HEK293T (cell line): ENCODE measurements at regions not wholly inside any gene's neighbourhood (a gene's known extent, or its start where the extent isn't known, plus 50 kb on each side); places are given as distances from the start of the nearest gene placed in this dataset.

Experiments used
- CTCF ChIA-PET: fragments of 350-600 bp; formaldehyde crosslinking; extraction: SDS; loops from one replicate; lab custom pipeline; 2021; ENCODE audit warnings: antibody characterized with exemption, inconsistent platforms; lab: Yijun Ruan, JAX
- POLR2A ChIA-PET: fragments of 350-600 bp; formaldehyde crosslinking; extraction: SDS; loops from one replicate; lab custom pipeline; 2020; ENCODE audit warnings: antibody characterized with exemption, inconsistent platforms; lab: Yijun Ruan, JAX
- DNase-seq: peaks from one replicate; pipeline ENCODE4 v3.0.0; 2012; ENCODE audit warnings: mixed read lengths; ENCODE audit errors: extremely low spot score
- ARNT ChIP-seq: fragments of 450-650 bp; IDR thresholded peaks from 2 replicates; pipeline ENCODE4 v1.6.1; 2017; ENCODE audit warnings: mild to moderate bottlenecking
- BHLHE40 ChIP-seq: fragments of 450-650 bp; IDR thresholded peaks from 2 replicates; pipeline ENCODE4 v1.6.1; 2016; ENCODE audit warnings: mild to moderate bottlenecking, moderate library complexity, borderline replicate concordance
- CTBP1 ChIP-seq: fragments of 450-650 bp; IDR thresholded peaks from 2 replicates; pipeline ENCODE4 v1.6.1; 2016; ENCODE audit warnings: borderline replicate concordance
- ELF4 ChIP-seq: fragments of 450-650 bp; IDR thresholded peaks from 2 replicates; pipeline ENCODE4 v1.6.1; 2017; ENCODE audit warnings: antibody characterized with exemption
- FOXA1 ChIP-seq: fragments of 450-650 bp; IDR thresholded peaks from 2 replicates; pipeline ENCODE4 v1.6.1; 2016; ENCODE audit warnings: mild to moderate bottlenecking
- FOXK2 ChIP-seq: fragments of 450-650 bp; IDR thresholded peaks from 2 replicates; pipeline ENCODE4 v1.6.1; 2016; ENCODE audit warnings: mild to moderate bottlenecking
- FOXM1 ChIP-seq: fragments of 450-650 bp; IDR thresholded peaks from 2 replicates; pipeline ENCODE4 v1.6.1; 2017; ENCODE audit warnings: mild to moderate bottlenecking, borderline replicate concordance
- HDGF ChIP-seq: fragments of 450-650 bp; IDR thresholded peaks from 2 replicates; pipeline ENCODE4 v1.6.1; 2017; ENCODE audit warnings: antibody characterized with exemption, borderline replicate concordance
- L3MBTL2 ChIP-seq: fragments of 450-650 bp; conservative IDR thresholded peaks from 2 replicates; pipeline ENCODE4 v1.6.1; 2016; ENCODE audit warnings: mild to moderate bottlenecking
- LEF1 ChIP-seq: fragments of 450-650 bp; IDR thresholded peaks from 2 replicates; pipeline ENCODE4 v1.6.1; 2017; ENCODE audit warnings: mild to moderate bottlenecking, borderline replicate concordance
- NFRKB ChIP-seq: fragments of 450-650 bp; IDR thresholded peaks from 2 replicates; pipeline ENCODE4 v1.6.1; 2016; ENCODE audit warnings: mild to moderate bottlenecking, moderate library complexity
- SP1 ChIP-seq: fragments of 450-650 bp; IDR thresholded peaks from 2 replicates; pipeline ENCODE4 v1.6.1; 2017
- SUZ12 ChIP-seq: fragments of 450-650 bp; IDR thresholded peaks from 2 replicates; pipeline ENCODE4 v1.6.1; 2016; ENCODE audit warnings: mild to moderate bottlenecking
- TARDBP ChIP-seq: fragments of 450-650 bp; IDR thresholded peaks from 2 replicates; pipeline ENCODE4 v1.6.1; 2016
- ZNF384 ChIP-seq: fragments of 450-650 bp; IDR thresholded peaks from 2 replicates; pipeline ENCODE4 v1.6.1; 2016
- TF ChIP-seq, protein P1 (sequence below): fragments of 450-650 bp; IDR thresholded peaks from 2 replicates; pipeline ENCODE4 v1.6.1; 2016

DNA sequence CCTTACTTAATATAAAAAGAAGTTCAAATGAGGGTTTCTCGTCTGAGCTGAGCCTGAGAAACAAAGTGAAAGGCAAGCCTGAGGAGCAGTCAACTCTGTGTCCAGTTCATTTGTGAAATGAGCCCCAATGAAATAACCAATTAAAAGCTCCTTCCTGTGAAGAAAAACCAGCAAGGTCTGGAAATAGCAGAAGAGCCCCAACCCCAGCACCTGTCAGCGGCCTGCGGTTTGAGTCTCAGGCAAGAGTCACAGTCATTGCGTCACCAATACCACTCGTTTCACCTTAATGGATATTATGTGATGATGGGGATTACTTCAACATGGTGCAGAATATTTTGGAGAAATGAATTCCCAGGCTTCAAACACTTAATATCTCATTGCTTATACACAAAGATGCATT, 211.3 kb upstream of the DPP6 start:
- POLR2A ChIA-PET: no interaction called here
- CTCF ChIA-PET: no interaction called here
- no peak for DNase-seq
- no peak for TF ChIP-seq L3MBTL2
- TF ChIP-seq FOXA1: no peak
- TF ChIP-seq ARNT: no peak
- TF ChIP-seq LEF1: no peak
- no peak for TF ChIP-seq SUZ12
- TF ChIP-seq FOXK2: no peak
- no peak for TF ChIP-seq HDGF
- no peak for TF ChIP-seq NFRKB
- no peak for TF ChIP-seq CTBP1
- no peak for TF ChIP-seq TARDBP

- POLR2A ChIA-PET: no interaction called here
Measured at GRCh38 chr7:153847828-153848227, 204.4 kb upstream of the DPP6 start.

GRCh38 chr7:153852261-153852660, 199.9 kb upstream of the DPP6 start:
- DNase-seq: no peak
- ChIA-PET POLR2A (no interaction called here), CTCF (no interaction called here)
- TF ChIP-seq, protein P1, sequence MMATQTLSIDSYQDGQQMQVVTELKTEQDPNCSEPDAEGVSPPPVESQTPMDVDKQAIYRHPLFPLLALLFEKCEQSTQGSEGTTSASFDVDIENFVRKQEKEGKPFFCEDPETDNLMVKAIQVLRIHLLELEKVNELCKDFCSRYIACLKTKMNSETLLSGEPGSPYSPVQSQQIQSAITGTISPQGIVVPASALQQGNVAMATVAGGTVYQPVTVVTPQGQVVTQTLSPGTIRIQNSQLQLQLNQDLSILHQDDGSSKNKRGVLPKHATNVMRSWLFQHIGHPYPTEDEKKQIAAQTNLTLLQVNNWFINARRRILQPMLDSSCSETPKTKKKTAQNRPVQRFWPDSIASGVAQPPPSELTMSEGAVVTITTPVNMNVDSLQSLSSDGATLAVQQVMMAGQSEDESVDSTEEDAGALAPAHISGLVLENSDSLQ: no peak
- no peak for TF ChIP-seq BHLHE40
- TF ChIP-seq FOXM1: no peak
- no peak for TF ChIP-seq FOXK2
- no peak for TF ChIP-seq FOXA1
- no peak for TF ChIP-seq ZNF384
- TF ChIP-seq LEF1: no peak
- no peak for TF ChIP-seq SP1
- no peak for TF ChIP-seq SUZ12
- no peak for TF ChIP-seq L3MBTL2
- no peak for TF ChIP-seq ARNT
- no peak for TF ChIP-seq CTBP1
- TF ChIP-seq TARDBP: no peak
- TF ChIP-seq HDGF: no peak
- no peak for TF ChIP-seq NFRKB
- no peak for TF ChIP-seq ELF4

More at GRCh38 chr7:153847828-153848227, 204.4 kb upstream of the DPP6 start:
- TF ChIP-seq FOXM1 (no peak), HDGF (no peak), ARNT (no peak), SUZ12 (no peak), FOXK2 (no peak), LEF1 (no peak), ELF4 (no peak), BHLHE40 (no peak), NFRKB (no peak), TARDBP (no peak), SP1 (no peak), FOXA1 (no peak), ZNF384 (no peak), CTBP1 (no peak), L3MBTL2 (no peak)
- TF ChIP-seq, protein P1: no peak
- DNase-seq: no peak
- CTCF ChIA-PET: no interaction called here

GRCh38 chr7:153858355-153858754, 193.8 kb upstream of the DPP6 start:
- CTCF ChIA-PET: no interaction called here
- POLR2A ChIA-PET: no interaction called here
- no peak for TF ChIP-seq SUZ12
- no peak for TF ChIP-seq TARDBP
- TF ChIP-seq NFRKB: no peak
- no peak for TF ChIP-seq L3MBTL2
- no peak for TF ChIP-seq FOXA1
- TF ChIP-seq LEF1: no peak
- TF ChIP-seq CTBP1: no peak
- no peak for TF ChIP-seq FOXM1
- no peak for TF ChIP-seq ZNF384
- DNase-seq: no peak

DNA sequence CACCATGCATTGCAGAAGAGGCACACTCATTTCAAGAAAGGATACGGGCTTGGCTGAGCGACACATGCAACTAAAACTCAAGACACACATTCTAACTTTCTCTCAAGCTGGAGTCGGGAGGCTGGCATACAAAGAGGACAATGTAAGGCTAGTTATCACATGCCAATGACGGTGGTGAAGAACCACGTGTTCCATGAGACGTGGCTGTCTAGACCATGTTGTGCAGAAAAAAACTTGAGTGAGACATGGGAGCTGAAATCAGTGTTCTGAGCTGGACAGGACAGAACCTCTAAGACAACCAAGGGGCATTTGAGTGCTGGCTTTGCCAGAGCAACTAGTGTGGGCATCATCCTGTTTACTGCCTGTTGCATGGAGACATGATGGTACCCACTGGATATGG, 193.0 kb upstream of the DPP6 start:
- ChIA-PET CTCF (no interaction called here), POLR2A (no interaction called here)
- no peak for DNase-seq
- TF ChIP-seq LEF1 (no peak), FOXK2 (no peak), ARNT (no peak), NFRKB (no peak), ELF4 (no peak), FOXM1 (no peak), L3MBTL2 (no peak), ZNF384 (no peak), FOXA1 (no peak), SP1 (no peak), CTBP1 (no peak)

DNA sequence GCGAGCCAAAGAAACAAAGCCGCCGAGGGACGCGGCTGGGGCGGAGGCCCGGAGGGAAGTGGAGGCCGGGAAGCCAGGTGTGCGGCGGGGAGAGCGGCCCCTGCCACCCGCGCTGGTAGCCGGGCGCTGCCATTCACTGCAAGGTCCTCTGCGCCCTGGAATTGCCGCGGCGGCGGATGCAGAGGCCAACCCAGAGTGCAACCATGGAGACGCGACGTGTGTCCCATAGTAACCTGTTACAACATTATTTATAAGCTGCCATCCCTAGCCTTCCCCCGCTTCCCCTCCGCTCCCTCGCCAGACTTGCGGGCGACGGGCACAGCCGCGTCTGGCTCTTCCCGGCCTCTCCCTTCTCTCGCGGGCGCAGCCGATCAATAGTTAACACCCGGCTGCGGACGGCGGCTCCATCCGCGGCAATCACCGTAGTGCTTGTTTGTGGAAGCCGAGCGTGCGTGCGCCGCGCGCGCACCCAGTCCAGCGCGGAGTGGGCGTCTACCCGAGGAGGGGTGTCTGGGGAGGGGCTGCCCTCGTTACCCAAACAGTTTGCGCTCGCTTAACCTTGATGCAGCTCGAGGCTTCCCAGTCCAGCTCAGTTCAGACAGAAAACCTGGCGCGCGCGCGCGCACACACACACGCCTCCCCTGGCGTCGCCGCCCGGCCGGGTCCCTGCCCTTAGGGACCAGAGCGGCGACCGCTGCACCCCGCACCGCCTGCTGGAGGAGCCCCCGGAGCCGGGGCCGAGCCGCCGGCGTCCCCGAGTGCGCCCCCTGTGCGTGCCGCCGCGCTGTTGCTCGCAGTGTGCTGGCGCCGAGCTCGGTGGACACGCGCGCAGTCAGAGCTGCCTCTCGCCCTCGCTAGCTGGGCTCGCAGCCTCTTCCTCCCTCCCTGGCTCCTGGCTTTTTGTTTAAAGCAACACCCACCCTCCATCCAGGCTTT, 165.4 kb upstream of the DPP6 start:
- TF ChIP-seq ZNF384 (no peak), FOXA1 (no peak), SUZ12 (no peak), BHLHE40 (no peak)
- POLR2A ChIA-PET: no interaction called here
- CTCF ChIA-PET: no interaction called here
- no peak for DNase-seq
